ENCODE measurements at regions not wholly inside any gene's neighbourhood (a gene's known extent, or its start where the extent isn't known, plus 50 kb on each side); places are given as distances from the start of the nearest gene placed in this dataset.

DNA sequence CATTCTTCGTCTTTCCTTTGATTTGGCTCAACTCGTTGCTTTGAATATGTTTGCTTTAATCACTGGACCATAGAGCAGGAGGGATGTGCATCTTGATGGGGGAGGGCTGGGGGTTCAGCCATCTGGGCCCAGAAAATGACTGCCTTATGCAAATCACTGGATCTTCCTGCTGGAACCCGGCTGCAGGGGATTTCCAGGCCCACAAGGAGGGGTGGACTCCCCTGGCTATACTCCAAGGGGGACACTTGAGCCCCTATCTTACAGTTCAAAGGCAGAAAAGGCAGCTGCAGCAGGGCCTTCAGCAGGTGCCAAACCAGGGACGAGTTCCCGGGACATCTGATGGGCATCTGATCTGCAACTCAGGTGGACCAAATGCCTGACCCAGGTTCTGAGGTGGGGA lies 122.5 kb downstream of the DICER1 start:
- Histone ChIP-seq H3K9me3 (peaks cover 0 to 10% of the 10 kb centered on the region in 2 donors), H3K4me3 (no peak overlapping the region), H3K36me3 (no peaks in the 10 kb centered on the region), H3K27me3 (peaks cover 0 to 2% of the 10 kb centered on the region in 2 donors), H3K4me1 (no peaks in the 10 kb centered on the region), H3K27ac (no peak overlapping the region)
- no peak for DNase-seq
- TF ChIP-seq, protein P1, sequence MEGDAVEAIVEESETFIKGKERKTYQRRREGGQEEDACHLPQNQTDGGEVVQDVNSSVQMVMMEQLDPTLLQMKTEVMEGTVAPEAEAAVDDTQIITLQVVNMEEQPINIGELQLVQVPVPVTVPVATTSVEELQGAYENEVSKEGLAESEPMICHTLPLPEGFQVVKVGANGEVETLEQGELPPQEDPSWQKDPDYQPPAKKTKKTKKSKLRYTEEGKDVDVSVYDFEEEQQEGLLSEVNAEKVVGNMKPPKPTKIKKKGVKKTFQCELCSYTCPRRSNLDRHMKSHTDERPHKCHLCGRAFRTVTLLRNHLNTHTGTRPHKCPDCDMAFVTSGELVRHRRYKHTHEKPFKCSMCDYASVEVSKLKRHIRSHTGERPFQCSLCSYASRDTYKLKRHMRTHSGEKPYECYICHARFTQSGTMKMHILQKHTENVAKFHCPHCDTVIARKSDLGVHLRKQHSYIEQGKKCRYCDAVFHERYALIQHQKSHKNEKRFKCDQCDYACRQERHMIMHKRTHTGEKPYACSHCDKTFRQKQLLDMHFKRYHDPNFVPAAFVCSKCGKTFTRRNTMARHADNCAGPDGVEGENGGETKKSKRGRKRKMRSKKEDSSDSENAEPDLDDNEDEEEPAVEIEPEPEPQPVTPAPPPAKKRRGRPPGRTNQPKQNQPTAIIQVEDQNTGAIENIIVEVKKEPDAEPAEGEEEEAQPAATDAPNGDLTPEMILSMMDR (IDR thresholded peaks at IDR 0.05) = no peak
- intact Hi-C loops (cut with DNase I) = no loop called here
- ATAC-seq = no peak

DNA sequence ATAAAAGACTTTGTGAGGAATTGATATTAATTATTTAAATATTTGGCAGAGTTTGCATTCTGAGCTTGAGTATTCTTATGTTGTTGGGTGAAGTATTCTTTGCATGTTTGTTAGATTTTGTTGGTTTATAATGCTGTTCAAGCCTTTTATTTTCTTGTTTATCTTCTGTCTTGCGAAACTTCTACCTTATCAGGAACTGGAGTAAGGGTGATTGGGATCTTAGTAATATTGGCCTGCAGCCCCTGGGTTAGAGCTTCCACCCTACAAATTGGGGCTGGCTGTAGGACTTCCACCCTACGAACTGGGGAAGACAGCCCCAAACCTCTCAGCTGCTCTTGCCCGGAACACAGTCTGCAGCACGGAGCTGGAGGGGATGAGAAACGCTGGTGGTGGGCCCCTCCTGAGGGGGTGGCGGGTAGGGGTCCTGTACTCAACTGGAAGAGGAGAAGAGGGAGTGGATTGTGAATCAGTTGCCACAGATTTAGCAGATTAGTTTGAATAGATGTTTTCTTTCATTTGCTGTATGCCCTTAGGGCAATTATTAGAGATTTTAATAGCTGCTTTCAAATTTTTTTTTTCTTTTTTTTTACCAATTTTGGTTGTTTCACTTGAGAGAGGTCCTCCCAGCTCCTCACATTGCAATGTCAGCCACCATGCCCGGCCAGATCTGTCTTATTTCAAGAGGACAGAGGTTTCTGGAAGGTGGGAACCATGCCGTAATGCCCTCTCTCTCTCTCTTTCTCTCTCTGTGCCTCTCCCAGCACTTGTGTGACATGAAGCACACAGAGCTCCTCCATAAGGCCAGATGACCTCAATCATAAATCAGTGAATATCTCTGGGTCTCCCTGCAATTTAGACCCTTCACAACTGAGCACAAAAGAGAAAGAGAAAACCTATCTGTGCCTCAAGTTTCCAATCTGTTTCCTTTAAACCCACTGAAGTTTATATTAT lies 123.4 kb downstream of the DICER1 start:
- Histone ChIP-seq H3K27ac (no peak overlapping the region), H3K36me3 (no peaks in the 10 kb centered on the region), H3K4me3 (no peak overlapping the region), H3K9me3 (peaks cover 0 to 13% of the 10 kb centered on the region in 2 donors), H3K4me1 (no peaks in the 10 kb centered on the region), H3K27me3 (no peaks in the 10 kb centered on the region)
- ATAC-seq (no peak), DNase-seq (no peak)
- TF ChIP-seq, protein P1 (IDR thresholded peaks at IDR 0.05) = no peak
- intact Hi-C loops (cut with DNase I) = no loop called here

DNA sequence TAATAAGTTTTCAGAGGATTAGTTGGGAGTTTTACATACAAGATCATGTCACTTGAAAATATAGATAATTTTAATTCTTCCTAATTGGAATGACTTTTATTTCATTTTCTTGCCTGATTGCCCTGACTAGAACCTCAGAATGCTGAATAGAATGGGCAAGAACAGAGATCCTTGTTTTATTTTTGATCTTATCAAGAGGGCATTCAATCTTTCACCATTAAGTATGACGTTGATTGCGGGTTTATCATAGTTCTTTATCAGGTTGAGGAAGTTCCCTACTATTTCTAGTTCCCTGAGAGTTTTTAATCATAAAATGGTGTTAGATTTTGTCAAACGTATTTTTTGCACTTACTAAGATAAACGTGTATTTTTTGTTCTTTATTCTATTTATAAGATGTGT lies 124.3 kb downstream of the DICER1 start:
- Histone ChIP-seq H3K9me3 (peaks cover 0 to 13% of the 10 kb centered on the region in 2 donors), H3K4me3 (no peak overlapping the region), H3K27me3 (no peaks in the 10 kb centered on the region), H3K36me3 (no peaks in the 10 kb centered on the region), H3K27ac (no peak overlapping the region), H3K4me1 (no peaks in the 10 kb centered on the region)
- no peak for ATAC-seq
- no peak for DNase-seq
- intact Hi-C loops (cut with DNase I) = no loop called here
- TF ChIP-seq, protein P1 (IDR thresholded peaks at IDR 0.05) = no peak

DNA sequence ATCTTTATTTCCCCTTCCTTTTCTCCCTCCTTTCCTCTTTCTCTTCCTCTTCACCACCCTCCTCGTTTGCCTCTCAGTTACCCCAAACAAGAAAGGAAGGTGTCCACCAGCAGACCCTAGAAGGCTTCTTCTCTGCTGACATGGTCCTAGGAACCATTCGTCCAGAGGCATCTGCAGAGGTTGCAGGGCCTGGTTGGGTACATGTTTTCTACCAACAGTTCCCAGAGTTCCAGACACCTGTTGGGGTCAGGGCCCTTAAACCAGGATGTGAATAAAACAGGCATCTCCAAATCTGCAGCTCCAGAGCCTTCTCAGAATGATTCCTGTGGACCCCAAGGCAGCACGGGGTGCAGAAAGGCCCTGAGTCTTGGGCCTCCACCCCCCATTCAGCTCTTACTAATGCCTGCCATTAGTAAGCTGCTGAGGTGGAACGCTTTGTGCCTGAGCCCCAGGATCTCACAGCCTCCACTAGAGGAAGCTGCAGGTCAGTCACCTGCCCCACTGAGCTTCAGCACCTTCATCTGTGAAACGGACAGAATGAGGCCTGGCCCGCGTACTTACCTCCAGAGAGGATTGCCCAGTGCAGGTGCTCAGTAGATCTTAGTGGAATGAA lies 130.4 kb downstream of the DICER1 start:
- intact Hi-C loops (cut with DNase I) = no loop called here
- DNase-seq = no peak
- Histone ChIP-seq H3K4me1 (no peaks in the 10 kb centered on the region), H3K9me3 (peaks cover 0 to 6% of the 10 kb centered on the region in 2 donors), H3K4me3 (no peak overlapping the region), H3K27ac (no peak overlapping the region), H3K27me3 (no peaks in the 10 kb centered on the region), H3K36me3 (no peaks in the 10 kb centered on the region)
- TF ChIP-seq, protein P1 (IDR thresholded peaks at IDR 0.05) = no peak
- ATAC-seq = no peak

DNA sequence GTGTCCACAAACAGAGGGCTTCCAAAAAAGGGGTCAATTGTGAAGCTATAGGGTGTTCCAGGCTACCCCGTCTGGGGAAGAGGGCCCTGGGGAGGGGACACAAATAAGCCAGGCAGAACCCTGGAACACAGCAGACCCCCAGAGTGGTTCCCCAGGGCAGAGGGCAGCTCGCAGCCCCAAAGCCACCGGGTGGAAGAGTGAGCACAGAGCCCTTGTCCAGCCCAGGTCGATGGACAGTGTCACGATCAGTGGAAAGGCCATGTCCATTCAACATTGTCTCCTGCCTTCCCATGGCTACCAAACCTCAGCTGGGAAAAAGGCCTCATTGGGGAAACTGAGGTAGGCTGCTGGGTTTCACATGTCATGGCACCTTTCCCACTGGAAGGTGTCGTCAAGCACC lies 131.4 kb downstream of the DICER1 start:
- no peaks in the 10 kb centered on the region for H3K36me3 ChIP-seq
- TF ChIP-seq, protein P1 (IDR thresholded peaks at IDR 0.05) = no peak
- no peak overlapping the region for H3K4me3 ChIP-seq
- ATAC-seq (no peak), DNase-seq (no peak)
- H3K27ac ChIP-seq = no peak overlapping the region
- intact Hi-C loops (cut with DNase I) = no loop called here
- no peaks in the 10 kb centered on the region for H3K27me3 ChIP-seq
- H3K9me3 ChIP-seq = peaks cover 0 to 4% of the 10 kb centered on the region in 2 donors
- no peaks in the 10 kb centered on the region for H3K4me1 ChIP-seq

Measured in left lung (tissue), 4 donors.